ENCODE measurements at regions not wholly inside any gene's neighbourhood (a gene's known extent, or its start where the extent isn't known, plus 50 kb on each side); places are given as distances from the start of the nearest gene placed in this dataset.

GRCh38 chr9:78919701-78920100, 622.8 kb downstream of the PSAT1 start:
- no peak for TF ChIP-seq EZH2 (IDR thresholded peaks at IDR 0.05; ENCODE audit: borderline replicate concordance, low read depth, low read length, poor library complexity, severe bottlenecking)
- no peak for TF ChIP-seq CTCF (conservative IDR thresholded peaks at IDR 0.05; ENCODE audit: low read depth, low read length)

All from A673 (cell line).